Stimulated activated CD8-positive, alpha-beta memory T cell treated with anti-CD3 and anti-CD28 coated beads, Interleukin-4, amount 100 ng/mL, for 48 hours (primary cell): ENCODE measurements at regions not wholly inside any gene's neighbourhood (a gene's known extent, or its start where the extent isn't known, plus 50 kb on each side); places are given as distances from the start of the nearest gene placed in this dataset.
"Not testable (repeated sequence)": the region's sequence is repeated elsewhere in the genome, so short reads cannot be mapped to it uniquely, and the experiment has no call there.

ENCODE experiments used
- DNase-seq: peaks from one replicate; pipeline ENCODE4 v3.0.0-alpha.2; 2020

- no peak for DNase-seq
These were observed 237.4 kb downstream of the RNF144A start for GRCh38 chr2:7154656-7155055.

GRCh38 chr2:7161501-7161900 lies 244.3 kb downstream of the RNF144A start:
- DNase-seq, result no peak

- no peak for DNase-seq
These were observed 248.5 kb downstream of the RNF144A start for GRCh38 chr2:7165736-7166135.

GRCh38 chr2:7167801-7168411 lies 250.7 kb downstream of the RNF144A start:
- no peak for DNase-seq

- DNase-seq, result no peak
These were observed 252.4 kb downstream of the RNF144A start for GRCh38 chr2:7169593-7169992.

- DNase-seq, result not testable (repeated sequence)
These were observed 261.8 kb downstream of the RNF144A start for GRCh38 chr2:7178996-7179395.

- no peak for DNase-seq
These were observed 263.6 kb downstream of the RNF144A start for GRCh38 chr2:7180638-7181370.

- no peak for DNase-seq
These were observed 265.3 kb downstream of the RNF144A start for GRCh38 chr2:7182525-7182924.

- no peak for DNase-seq
These were observed 271.9 kb downstream of the RNF144A start for GRCh38 chr2:7189106-7189505.

GRCh38 chr2:7190587-7191324 lies 273.5 kb downstream of the RNF144A start:
- no peak for DNase-seq

GRCh38 chr2:7191932-7192331 lies 274.7 kb downstream of the RNF144A start:
- DNase-seq, result no peak

GRCh38 chr2:7193457-7193856 lies 276.2 kb downstream of the RNF144A start:
- no peak for DNase-seq

- no peak for DNase-seq
These were observed 277.7 kb downstream of the RNF144A start for GRCh38 chr2:7194950-7195349.

- DNase-seq, result no peak
These were observed 279.7 kb downstream of the RNF144A start for GRCh38 chr2:7196883-7197282.

GRCh38 chr2:7201851-7202250 lies 284.6 kb downstream of the RNF144A start:
- DNase-seq, result no peak

- peak; percentile 71 for DNase-seq
These were observed 285.9 kb downstream of the RNF144A start for GRCh38 chr2:7203056-7203467.

GRCh38 chr2:7205151-7205830 lies 288.1 kb downstream of the RNF144A start:
- DNase-seq, result no peak

GRCh38 chr2:7206111-7206810 lies 289.0 kb downstream of the RNF144A start:
- DNase-seq, result no peak

- DNase-seq, result no peak
These were observed 290.4 kb downstream of the RNF144A start for GRCh38 chr2:7207631-7208030.

- DNase-seq, result no peak
These were observed 292.7 kb downstream of the RNF144A start for GRCh38 chr2:7209757-7210555.

GRCh38 chr2:7210712-7211111 lies 293.5 kb downstream of the RNF144A start:
- no peak for DNase-seq

GRCh38 chr2:7225848-7226247 lies 308.6 kb downstream of the RNF144A start:
- DNase-seq, result no peak
